NCI-H69 (cell line): ENCODE measurements at regions not wholly inside any gene's neighbourhood (a gene's known extent, or its start where the extent isn't known, plus 50 kb on each side); places are given as distances from the start of the nearest gene placed in this dataset.
"Not testable (repeated sequence)": the region's sequence is repeated elsewhere in the genome, so short reads cannot be mapped to it uniquely, and the experiment has no call there.

Experiments
- DNase-seq: peaks from one replicate; lab custom pipeline; 2025; lab: John Stamatoyannopoulos, UW

GRCh38 chr9:138213748-138214147, 336.2 kb downstream of the CACNA1B start:
- DNase-seq = not testable (repeated sequence)

GRCh38 chr9:138214548-138214947, 337.0 kb downstream of the CACNA1B start:
- not testable (repeated sequence) for DNase-seq

- not testable (repeated sequence) for DNase-seq
Measured at GRCh38 chr9:138215588-138215987, 338.0 kb downstream of the CACNA1B start.

GRCh38 chr9:138216817-138217216, 339.2 kb downstream of the CACNA1B start:
- DNase-seq = not testable (repeated sequence)

- DNase-seq = not testable (repeated sequence)
Measured at GRCh38 chr9:138217284-138217850, 339.8 kb downstream of the CACNA1B start.

GRCh38 chr9:138219249-138219648, 341.7 kb downstream of the CACNA1B start:
- DNase-seq = not testable (repeated sequence)

GRCh38 chr9:138221446-138222054, 344.0 kb downstream of the CACNA1B start:
- not testable (repeated sequence) for DNase-seq

GRCh38 chr9:138237099-138237498, 359.5 kb downstream of the CACNA1B start:
- not testable (repeated sequence) for DNase-seq

GRCh38 chr9:138282903-138283302, 405.3 kb downstream of the CACNA1B start:
- DNase-seq = not testable (repeated sequence)
